Forelimb muscle (tissue), 1 donor: ENCODE measurements at regions not wholly inside any gene's neighbourhood (a gene's known extent, or its start where the extent isn't known, plus 50 kb on each side); places are given as distances from the start of the nearest gene placed in this dataset.
"Not testable (repeated sequence)": the region's sequence is repeated elsewhere in the genome, so short reads cannot be mapped to it uniquely, and the experiment has no call there.

Experiments used
- DNase-seq: peaks from one replicate; pipeline ENCODE4 v3.0.0-alpha.2; 2013; ENCODE audit warnings: low read depth

DNA sequence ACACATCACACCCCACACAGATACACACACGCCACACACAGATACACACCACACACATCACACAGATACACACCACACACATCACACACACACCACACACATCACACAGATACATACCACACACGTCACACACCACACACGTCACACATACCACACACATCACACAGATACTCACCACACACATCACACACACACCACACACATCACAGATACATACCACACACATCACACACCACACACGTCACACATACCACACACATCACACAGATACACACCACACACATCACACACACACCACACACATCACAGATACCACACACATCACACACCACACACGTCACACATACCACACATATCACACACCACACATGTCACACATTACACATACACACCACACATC lies 159.3 kb downstream of the NDUFA10 start:
- not testable (repeated sequence) for DNase-seq

DNA sequence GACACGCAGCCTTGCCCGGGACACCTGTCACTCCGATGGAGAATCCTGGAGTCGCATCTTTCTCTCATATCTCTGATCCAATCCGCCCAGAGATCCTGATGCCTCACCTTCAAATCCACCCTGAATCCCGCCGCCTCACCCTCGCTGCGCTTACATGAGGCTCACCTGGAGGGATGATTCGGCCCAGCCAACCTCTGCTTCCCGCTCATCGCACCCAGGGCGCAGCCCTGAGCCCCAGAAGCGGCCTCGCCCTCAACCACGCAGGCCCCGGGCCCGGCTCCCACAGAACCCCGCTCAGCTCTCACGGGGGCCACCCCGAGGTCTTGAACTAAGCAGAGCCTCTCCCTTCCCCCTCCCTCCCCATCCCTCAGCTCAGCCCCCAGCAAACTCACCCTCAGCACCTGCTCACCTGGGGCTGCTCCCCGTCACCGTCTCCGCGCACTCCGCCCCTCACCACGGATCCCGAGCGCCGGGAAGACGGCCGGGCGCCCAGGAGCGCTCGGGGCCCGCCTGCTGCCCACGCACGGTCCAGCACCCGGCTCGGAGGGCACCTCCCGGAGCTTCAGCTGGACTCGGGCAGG lies 160.0 kb downstream of the NDUFA10 start:
- DNase-seq, result no peak

DNA sequence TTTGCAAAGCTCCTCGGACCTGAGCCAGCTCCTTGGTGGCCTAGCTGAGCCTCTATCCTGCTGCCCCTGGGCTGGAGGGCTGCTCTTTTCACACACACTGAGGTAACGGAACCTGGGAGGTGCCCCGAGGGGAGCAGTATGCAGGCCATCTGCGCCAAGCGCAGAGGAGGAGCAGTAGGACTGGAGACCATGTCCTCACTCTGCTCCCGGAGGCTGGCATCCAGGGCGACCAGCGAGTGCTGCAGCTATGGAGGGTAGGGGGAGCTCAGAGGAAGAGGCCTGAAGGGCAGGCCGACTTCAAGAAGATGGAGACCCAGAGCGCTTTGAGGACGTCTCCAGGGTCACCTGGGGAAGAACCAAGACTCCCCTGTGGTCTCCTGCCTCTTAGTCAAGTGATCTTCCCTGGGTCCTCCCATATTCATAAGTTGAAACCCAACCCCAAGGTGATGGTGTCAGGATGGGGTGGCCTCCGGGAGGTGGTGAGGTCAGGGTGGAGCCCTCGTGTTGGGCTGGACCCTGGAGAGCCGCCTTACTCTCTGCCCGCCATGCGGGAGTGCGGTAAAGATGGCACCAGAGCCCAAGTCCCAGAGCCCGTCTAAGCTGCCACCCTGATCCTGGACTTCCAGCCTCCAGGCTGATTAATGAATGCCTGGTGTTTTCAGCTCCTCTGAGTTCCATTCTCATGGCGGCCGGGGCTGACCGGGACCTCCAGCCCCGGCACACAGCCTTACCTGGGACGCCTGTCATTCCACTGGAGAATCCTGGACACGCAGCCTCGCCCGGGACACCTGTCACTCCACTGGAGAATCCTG lies 160.7 kb downstream of the NDUFA10 start:
- DNase-seq, result no peak

DNA sequence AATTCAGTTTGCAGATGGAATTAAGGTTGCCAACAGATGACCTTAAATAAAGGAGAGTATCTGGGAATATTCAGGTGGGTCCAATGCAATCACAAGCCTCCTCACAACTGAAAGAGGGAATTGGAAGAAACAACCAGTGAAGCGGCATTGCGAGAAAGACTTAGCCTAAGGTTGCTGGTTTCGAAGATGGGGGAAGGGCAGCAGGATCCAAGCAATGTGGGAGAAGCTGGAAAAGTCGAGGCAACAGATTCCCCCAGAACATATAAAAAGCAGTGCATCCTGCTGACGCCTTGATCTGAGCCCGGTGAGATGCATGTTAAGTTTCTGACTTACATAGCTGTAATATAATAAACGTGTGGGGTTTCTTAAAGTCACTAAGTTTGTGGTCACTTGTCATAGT lies 162.5 kb downstream of the NDUFA10 start:
- no peak for DNase-seq

DNA sequence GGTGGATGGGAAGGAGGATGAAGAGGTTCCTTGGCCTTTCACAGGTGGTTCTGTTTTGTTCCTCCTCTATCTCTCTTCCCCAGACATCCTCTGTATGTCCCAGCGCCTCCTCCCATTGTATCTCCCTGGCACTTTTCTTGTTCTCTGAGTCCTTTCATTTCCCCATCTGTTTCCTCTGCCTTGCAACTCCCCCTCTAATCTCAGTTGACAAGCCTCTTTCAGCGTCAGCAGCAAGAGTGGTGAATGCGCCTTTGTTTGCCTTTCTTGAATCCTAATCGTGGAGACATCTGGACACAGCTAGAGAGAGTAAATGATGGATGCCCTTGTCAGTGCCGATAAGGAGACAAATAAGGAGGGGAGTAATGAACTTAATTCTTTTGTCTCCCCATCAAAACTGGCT lies 167.0 kb downstream of the NDUFA10 start:
- no peak for DNase-seq

DNA sequence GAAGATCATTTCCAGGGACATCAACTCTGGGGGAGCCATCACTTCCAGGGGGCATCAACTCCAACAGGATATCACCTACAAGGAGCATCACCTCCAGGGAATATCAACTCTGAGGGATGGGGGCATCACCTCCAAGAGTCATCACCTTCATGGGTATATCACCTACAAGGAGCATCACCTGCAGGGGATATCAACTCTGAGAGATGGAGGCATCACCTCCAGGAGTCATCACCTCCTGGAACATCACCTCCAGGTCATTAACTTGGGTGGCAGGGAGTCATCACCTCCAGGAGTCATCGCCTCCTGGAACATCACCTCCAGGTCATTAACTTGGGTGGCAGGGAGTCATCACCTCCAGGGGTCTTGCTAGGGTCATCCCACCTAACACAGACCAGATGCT lies 167.6 kb downstream of the NDUFA10 start:
- no peak for DNase-seq

DNA sequence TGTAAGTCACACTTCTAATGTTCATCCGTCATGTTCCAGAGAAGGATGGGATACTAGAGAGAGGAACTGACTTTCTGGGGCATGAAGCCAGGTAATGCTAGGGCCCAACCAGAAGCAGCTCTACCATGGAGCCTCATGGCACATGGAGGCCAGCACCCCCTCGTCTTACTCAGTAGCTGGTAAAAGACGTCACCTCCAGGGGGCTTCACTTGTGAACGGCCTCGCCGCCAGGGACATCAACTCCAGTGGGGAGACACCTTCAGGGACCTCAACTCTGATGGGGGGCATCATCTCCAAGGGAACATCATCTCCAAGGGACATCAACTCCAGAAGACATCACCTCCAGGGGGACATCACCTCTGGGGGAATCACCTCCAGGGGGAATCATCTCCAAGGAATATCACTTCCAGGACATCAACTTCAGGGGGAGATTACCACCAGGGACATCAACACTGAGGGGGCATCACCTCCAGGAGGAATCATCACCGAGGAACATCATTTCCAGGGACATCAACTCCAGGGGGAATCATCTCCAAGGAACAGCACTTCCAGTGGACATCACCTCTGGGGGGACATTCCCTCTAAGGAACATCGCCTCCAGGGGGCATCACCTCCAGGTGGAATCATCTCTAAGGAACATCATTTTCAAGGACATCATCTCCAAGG lies 168.4 kb downstream of the NDUFA10 start:
- no peak for DNase-seq

DNA sequence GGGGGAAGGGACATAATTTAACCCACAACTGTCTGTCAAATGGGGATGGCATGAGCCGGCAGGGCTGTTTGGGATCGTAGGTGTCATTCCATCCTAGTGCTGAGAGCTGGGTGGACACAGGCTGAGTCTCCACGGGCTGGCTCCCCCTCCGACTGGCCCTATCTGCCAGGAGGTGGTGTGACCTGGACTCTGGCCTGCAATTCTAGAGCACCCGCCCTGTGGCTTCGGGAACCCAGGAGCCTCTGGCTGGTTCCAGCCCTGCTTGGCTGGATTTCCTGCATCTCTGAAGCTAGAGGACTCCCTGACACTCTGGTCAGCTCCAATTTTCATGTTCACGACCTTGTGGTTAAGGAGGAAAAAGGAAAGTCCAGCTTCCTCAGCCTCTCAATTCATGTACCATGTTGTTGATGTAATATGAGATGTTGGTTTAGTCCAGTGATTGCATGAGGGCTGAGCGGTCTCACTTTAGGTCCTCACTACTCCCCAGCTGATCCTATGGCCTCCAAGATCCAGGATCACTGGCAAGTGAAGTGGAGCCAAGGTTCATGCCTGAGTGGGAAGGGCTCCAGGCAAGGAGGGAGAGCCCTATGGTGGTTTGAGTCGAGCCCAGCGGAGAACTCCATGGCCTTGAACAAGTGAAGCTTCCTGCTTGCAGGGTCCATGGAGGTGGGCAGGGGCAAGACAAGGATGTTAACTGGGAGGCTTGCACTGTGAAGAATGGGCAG lies 169.1 kb downstream of the NDUFA10 start:
- DNase-seq, result no peak

DNA sequence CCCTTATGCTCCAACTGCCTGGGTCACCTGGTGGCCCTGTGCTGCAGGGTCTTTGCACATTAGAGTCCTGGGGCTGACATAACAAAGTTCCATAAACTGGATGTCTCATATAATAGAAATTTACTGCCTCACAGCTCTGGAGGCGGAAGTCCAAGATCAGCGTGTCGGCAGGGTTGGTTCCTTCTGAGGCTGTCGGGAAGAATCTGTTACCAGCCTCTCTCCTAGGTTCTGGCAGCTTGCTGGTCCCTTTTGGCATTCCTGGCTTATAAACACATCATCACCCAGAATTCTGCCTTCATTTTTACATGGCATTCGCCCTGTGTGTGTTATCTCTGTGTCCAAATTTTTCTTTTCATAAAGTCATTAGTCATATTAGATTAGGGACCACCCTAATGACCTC lies 170.5 kb downstream of the NDUFA10 start:
- DNase-seq, result no peak

DNA sequence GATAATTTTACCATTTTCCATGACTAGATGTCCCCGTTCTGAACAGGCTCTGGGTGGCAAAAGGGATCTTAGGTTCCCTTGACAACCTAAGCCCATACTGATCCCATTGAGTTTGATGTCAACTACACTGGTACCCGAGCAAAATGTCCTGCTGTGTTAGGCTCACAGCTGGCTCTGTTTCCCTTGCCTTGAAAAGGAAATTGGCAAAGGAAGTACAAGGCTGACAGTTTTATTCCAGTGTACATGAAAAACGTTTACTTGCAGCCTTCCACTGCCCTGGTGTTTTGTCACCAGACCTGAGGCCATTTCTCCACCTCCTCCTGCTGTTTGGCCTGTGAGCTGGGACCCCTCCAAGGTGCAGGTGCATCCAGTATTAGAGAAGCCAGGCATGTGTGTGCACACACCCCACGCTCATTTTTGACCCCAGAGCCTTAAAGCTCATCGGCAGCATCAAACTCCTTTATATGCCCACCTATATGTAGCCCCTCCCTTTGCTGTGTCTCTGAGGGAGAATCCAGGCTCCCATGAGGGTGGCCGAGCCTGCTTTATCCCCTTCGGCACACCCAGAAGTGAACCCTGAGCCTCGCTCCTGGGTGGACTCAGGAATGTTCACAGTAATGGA lies 171.3 kb downstream of the NDUFA10 start:
- DNase-seq, result no peak

DNA sequence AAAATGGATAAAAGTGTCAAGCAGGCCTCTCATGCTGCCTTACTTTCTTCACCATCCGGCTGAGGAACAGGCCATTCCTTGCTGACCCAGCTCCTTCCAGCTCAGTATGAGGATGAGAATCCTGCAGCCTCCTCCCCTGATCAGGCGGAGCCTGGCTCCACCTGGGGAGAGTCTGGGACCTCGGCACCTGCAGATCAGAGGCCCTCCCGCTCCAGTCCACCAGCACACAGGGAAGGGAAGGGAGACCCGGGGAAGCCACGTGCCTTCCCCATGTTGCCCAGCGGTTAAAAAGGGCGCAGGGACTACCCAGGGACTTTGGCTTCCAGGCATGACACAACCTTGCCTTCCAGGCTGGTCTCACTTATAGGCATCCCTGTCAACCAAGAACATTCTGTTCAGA lies 172.0 kb downstream of the NDUFA10 start:
- no peak for DNase-seq

DNA sequence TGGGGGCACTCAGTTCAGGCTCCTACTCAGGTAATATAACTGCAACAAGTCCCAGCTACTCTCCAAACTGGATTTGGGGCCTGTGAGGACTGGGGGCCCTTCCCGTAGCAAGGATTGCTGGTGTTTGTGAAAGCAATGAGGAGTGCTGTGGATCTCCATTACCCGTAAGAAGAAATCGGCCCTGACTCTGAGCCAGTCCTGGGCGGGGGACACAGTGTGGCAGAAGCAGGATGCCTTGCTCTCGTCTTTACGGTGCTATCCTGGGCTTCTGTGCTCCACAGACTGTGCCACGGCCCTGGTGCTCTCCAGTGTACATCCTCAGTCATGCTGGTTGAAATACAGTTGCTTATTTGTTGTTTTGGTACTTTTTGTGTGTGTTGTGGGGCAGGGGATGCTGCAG lies 172.9 kb downstream of the NDUFA10 start:
- DNase-seq, result no peak

DNA sequence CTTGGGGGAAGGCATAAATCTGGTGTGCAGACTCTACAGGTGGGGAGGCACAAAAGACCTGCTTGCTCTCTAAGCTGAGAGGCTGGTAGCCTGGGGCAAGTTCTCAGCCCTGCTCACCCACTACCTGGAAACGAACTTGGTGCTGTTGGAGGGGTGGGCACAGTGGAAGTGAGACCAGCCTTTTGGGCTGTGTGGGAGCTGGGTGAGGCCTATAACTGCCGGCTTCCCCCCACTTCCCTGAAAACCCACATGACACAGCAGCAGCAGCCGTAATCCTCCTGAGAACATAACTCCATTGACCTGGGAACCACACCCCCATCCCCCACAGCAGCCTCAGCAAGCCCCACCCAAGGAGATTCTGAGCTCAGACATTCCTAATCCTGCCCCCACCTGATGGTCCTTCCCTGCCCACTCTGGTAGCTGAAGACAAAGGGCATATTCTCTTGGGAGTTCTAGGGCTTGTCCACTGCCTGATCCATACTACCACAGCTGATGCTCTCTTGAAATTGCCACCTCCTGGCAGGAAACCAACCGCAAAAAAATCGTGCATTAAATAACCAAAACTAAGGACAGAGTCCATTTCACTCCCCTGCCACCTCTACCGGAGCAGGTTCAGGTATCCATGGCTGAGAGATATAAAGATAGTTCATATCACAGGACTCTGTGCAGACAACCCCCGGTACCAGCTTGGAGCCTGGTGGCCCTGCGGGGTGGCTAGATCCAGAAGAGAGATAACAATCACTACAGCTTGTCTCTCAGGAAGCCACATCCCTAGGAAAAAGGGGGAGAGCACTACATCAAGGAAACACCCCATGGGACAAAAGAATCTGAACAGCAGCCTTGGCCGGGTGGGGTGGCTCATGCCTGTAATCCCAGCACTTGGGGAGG lies 178.1 kb downstream of the NDUFA10 start:
- DNase-seq, result no peak

DNA sequence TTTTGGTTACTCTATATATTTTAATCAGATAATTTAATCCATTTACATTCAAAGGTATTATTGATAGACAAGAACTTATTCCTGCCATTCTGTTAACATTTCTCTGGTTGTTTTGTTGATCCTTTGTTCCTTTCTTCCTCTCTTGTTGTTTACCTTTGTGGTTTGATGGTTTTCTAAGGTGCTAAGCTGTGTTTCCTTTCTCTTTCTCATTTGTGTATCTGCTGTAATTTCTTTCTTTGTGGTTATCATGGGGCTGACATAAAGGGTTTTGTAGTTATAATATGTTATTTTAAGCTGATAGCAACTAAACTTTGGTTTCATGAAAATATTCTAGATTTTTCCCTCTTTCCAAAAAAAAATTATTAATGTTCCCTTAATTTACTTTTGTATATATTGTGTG lies 179.2 kb downstream of the NDUFA10 start:
- DNase-seq, result no peak

DNA sequence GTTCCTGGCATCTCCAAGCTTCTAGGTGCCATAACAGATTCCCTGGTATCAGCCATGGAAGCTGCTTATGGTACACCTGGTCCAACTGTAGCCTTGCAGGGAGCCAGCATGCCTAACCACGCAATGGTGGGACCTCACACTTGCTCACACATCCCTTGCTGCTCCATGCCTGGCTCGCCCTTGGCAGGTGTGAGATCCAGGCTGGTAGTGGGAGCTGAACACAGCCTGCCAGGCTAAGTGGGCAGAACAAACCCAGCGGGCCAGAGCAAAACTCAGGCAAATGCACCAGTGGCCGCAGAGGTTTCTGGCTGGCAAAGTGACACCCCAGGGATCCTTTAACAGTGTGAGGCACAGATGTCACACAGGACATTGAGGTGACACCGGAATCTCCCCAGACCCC lies 185.8 kb downstream of the NDUFA10 start:
- DNase-seq, result no peak

DNA sequence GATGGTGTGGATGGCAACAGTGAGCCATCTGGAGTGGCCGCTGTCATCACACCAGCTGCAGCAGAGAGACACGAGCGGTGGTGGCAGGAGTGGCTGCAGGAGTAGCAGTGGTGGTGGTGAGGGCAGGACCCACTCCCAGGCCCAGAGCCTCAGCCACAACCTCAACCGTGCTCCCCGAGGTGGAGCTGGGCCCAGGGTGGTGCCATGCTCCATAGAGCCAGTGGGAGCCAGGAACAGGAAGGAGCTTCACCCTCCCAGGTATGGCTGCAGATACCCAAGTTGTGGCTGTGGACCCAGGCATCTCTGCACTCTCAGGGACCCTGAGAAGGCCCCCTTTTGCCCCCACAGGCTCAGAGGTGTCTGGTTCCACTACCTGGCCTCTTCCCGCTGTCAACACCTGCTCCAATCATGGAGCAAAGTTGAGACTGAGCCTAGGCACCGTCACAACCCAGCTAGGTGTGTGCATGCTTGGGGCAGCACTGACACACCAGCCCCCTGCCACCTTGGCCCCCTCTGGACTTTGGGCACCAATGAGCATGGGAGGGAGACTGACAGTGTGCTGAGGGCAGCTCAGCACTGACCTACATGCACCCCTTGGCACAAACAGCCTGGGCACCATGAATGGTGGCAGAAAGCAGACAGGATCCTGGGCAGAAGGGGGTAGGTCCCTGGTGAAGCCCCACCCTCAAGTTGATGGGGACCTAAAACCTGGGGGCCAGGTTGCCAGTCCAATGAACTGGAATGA lies 188.9 kb downstream of the NDUFA10 start:
- no peak for DNase-seq

DNA sequence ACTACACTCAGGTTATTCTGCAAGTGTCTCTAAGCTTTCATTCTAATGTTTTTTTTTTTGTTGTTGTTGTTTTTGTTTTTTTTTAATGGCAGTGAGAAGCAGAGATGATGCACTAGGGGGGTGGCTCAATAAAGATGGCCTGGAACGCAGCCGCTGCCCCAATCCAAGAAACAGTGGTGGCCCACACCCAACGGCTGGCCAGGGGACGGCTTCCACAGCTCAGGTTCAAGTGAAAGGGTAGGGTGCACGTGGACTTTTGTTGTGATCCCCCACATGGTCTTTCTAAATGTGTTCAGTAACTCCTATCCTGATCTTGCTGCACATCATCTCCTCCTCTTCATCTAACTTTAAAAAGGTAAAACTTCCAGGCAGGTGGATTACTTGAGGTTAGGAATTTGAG lies 190.1 kb downstream of the NDUFA10 start:
- no peak for DNase-seq

DNA sequence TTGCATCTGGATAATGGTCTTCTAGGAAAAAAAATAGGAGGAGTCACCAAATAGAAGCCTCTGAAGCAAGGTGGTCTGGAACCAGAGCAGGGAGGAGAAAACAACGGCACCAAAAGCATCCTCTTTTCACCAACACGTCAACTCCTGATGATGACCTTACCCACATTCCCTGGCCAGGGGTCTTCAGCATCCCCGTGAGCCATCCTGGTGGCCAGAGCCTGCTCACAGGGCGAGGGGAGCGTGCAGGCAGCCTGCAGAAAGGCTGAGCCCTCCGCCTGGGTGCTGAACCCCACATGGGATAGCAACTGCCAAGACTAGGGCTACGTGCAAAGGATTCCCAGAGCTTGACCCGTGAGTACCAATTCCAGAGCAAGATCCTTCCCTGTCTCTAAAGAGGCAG lies 191.0 kb downstream of the NDUFA10 start:
- no peak for DNase-seq

DNA sequence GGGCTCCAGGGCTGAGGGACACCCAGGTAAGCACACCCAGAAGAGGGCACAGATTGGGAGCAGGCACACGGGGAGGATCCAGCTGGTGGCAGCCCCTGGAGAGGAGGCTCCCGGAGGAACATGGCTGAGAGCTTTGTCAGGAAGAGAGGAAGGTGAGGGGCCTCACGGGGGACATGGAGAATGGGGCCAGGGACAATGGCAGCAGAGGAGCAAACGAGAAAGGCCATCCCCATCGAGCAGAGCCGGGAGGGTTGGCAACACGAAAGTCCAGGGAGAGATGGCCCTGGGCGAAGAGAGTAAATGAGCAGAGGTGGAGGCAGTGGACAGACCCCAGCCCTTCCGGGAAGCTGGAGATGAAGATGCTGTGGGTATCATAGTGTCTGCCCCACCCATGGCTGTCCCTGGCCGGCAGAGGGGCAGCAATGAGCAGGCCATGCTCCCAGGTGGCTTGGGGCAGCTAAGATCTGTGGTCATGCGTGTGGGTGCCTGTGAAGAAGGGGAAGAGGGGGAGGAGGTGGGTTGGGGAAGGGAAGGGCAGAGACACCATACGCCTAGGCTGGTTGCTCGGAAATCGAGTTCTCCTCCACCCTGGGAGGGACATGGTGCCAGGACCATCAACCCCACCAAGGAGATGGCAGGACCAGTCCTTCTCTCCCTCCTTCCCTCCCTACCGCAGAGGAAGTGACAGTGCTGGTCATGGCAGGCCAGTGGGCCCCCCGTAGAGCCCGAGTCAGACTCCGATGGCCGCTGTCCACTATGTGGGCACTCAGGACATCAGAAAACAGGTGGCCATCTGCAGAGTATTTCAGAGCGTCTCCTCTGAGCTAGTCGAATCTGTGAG lies 191.7 kb downstream of the NDUFA10 start:
- DNase-seq, result no peak
